IMR-90 (cell line): ENCODE measurements at regions not wholly inside any gene's neighbourhood (a gene's known extent, or its start where the extent isn't known, plus 50 kb on each side); places are given as distances from the start of the nearest gene placed in this dataset.

Source experiments
- CEBPB ChIP-seq: IDR thresholded peaks from 2 replicates; pipeline ENCODE4 v1.6.1; 2012; ENCODE audit warnings: low read depth, low read length, improper control_type of control experiment
- CTCF ChIP-seq: conservative IDR thresholded peaks from 2 replicates; pipeline ENCODE4 v1.5.1; 2012; ENCODE audit warnings: mild to moderate bottlenecking, low read depth, low read length, improper control_type of control experiment
- MAFK ChIP-seq: IDR thresholded peaks from 2 replicates; pipeline ENCODE4 v1.6.1; 2012; ENCODE audit warnings: low read depth, low read length, improper control_type of control experiment
- MAZ ChIP-seq: IDR thresholded peaks from 2 replicates; pipeline ENCODE4 v1.6.1; 2012; ENCODE audit warnings: low read depth, mild to moderate bottlenecking, low read length, improper control_type of control experiment, moderate library complexity, borderline replicate concordance
- MXI1 ChIP-seq: IDR thresholded peaks from 2 replicates; pipeline ENCODE4 v1.6.1; 2012; ENCODE audit warnings: low read depth, mild to moderate bottlenecking, low read length, moderate library complexity, borderline replicate concordance
- POLR2A ChIP-seq: IDR thresholded peaks from 2 replicates; pipeline ENCODE4 v1.6.1; 2012; ENCODE audit warnings: mild to moderate bottlenecking, low read depth, low read length
- RAD21 ChIP-seq: IDR thresholded peaks from 2 replicates; pipeline ENCODE4 v1.6.1; 2012; ENCODE audit warnings: low read length, improper control_type of control experiment
- RFX5 ChIP-seq: IDR thresholded peaks from 2 replicates; pipeline ENCODE4 v1.8.0; 2012; ENCODE audit warnings: low read depth, mild to moderate bottlenecking, low read length, moderate library complexity
- SMC3 ChIP-seq: fragments of 150-350 bp; IDR thresholded peaks from 2 replicates; pipeline ENCODE4 v1.6.1; 2016; ENCODE audit warnings: low read depth, mild to moderate bottlenecking, antibody characterized with exemption, low read length, moderate library complexity
- USF2 ChIP-seq: fragments of 150-350 bp; IDR thresholded peaks from 2 replicates; pipeline ENCODE4 v1.6.1; 2017; ENCODE audit warnings: mild to moderate bottlenecking, antibody characterized with exemption, low read length, low read depth

- TF ChIP-seq CTCF (no peak), RFX5 (no peak), POLR2A (no peak), RAD21 (no peak), USF2 (no peak), SMC3 (no peak), CEBPB (no peak), MAZ (no peak), MAFK (no peak), MXI1 (no peak)
Measured at GRCh38 chr20:39877788-39878187, 811.2 kb downstream of the MAFB start.
